BJ (cell line): ENCODE measurements at regions not wholly inside any gene's neighbourhood (a gene's known extent, or its start where the extent isn't known, plus 50 kb on each side); places are given as distances from the start of the nearest gene placed in this dataset.

ENCODE experiments used
- CTCF ChIA-PET: fragments of 350-600 bp; formaldehyde crosslinking; extraction: SDS; loops from one replicate; lab custom pipeline; 2021; ENCODE audit warnings: antibody characterized with exemption, inconsistent platforms; lab: Yijun Ruan, JAX
- POLR2A ChIA-PET: fragments of 300-600 bp; sonication (Branson Sonifier 250); formaldehyde crosslinking; extraction: SDS; loops from one replicate; lab custom pipeline; 2021; ENCODE audit warnings: antibody characterized with exemption; lab: Charles Lee
- DNase-seq: peaks from one replicate; pipeline ENCODE4 v3.0.0-alpha.2; 2011; ENCODE audit warnings: low read depth
- H3K27me3 ChIP-seq: 2 replicates; pipeline ENCODE4 v1.6.0; 2011; ENCODE audit warnings: low read length; ENCODE audit not compliant: control insufficient read depth, insufficient read depth
- H3K36me3 ChIP-seq: 2 replicates; pipeline ENCODE4 v1.5.1; 2011; ENCODE audit warnings: low read length; ENCODE audit not compliant: control insufficient read depth, insufficient read depth
- H3K4me3 ChIP-seq: 2 replicates; pipeline ENCODE4 v1.5.1; 2011; ENCODE audit warnings: low read depth, mild to moderate bottlenecking, control low read depth, low read length
- CTCF ChIP-seq: IDR thresholded peaks from 2 replicates; pipeline ENCODE4 v1.5.1; 2011; ENCODE audit warnings: low read depth, mild to moderate bottlenecking, control low read depth, inconsistent platforms, low read length, moderate library complexity; ENCODE audit not compliant: insufficient read depth

DNA sequence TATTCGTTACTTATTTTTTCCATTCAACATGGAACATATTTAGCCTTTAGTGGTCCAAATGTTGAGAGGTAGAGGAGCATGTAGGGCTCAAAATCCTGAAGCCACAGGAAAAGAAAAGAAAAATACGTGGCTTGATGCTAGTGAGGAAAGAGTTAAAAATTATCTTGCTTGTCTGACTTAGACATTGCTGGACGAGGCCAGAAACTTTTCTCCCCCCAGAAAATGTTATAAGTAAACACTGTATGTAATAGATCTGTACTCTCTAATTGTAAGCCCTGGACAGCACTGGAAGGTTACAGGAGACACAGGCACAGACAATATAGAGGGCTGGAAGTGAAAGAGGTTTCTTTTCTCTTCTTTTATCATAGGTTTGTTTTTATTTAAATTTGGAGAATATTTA is 165.6 kb downstream of the ZFP64 start:
- ChIA-PET CTCF (no interaction called here), POLR2A (no interaction called here)
- TF ChIP-seq CTCF: no peak

DNA sequence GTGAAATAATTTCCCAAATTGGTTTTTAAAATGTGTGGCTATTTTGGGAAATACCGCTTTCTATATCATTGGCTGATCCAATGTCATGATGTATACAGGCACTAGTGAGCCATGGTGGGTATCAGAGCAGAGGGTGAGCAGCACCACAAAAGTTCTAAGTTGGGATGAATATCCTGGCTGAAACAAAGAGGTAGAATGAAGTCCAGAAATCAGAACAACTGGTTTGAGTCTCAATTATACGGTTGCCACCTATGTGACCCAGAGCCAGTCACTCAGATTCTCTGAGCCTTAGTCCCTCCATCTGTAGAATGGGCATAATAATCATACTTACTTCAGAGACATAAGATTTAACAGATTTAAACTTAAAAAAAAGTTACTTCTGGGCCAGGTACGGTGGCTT is 172.3 kb downstream of the ZFP64 start:
- Histone ChIP-seq H3K27me3 (no peaks in the 10 kb centered on the region), H3K4me3 (no peak overlapping the region), H3K36me3 (no peaks in the 10 kb centered on the region)
- DNase-seq: no peak
- CTCF ChIA-PET: no interaction called here
- POLR2A ChIA-PET: no interaction called here
- no peak for TF ChIP-seq CTCF

More for the DNA sequence above, 165.6 kb downstream of the ZFP64 start:
- no peak for DNase-seq
- no peak overlapping the region for H3K4me3 ChIP-seq
- no peaks in the 10 kb centered on the region for H3K36me3 ChIP-seq
- H3K27me3 ChIP-seq: no peaks in the 10 kb centered on the region

DNA sequence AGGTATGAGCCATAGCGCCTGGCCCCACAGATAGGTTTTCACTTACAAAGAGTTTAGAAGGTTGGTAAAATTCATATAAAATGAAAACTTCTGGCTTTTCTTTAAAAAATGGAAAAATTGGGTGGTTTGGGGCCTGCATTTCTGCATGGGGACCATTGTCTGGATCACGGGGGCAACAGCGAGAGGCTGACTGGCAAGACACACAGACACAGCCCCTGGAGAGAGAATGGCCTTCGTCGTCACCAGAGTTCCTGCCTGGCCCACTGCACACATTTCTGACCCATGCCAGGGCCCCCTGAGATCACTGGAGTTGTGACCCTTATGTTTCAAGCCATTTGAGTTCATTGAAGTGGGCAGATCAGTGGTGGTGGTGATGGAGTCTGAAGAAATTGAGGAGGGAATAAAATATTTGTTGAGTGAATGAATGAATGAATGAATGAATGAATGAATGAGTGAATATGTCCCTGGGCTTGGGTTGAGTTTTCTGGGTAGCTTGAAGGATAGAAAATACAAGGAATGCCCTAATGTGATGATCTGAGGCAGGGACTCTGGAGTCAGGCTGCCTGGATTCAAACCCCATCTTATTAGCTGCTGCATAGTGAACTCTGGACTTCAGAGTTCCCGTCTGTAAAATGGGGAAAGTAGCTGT is 173.8 kb downstream of the ZFP64 start:
- ChIA-PET CTCF (no interaction called here), POLR2A (no interaction called here)
- H3K27me3 ChIP-seq: no peaks in the 10 kb centered on the region
- no peak for TF ChIP-seq CTCF
- H3K4me3 ChIP-seq: no peak overlapping the region
- no peak for DNase-seq
- no peaks in the 10 kb centered on the region for H3K36me3 ChIP-seq

- Histone ChIP-seq H3K36me3 (no peaks in the 10 kb centered on the region), H3K4me3 (no peak overlapping the region), H3K27me3 (no peaks in the 10 kb centered on the region)
- DNase-seq: no peak
- TF ChIP-seq CTCF: no peak
- ChIA-PET POLR2A (no interaction called here), CTCF (interaction anchor here (0.7 kb wide), 1 partner anchor 22 kb away, joined by 3 read pairs; no protein-coding TSS in a partner anchor)
These were observed 175.6 kb downstream of the ZFP64 start for GRCh38 chr20:52016022-52016421.

GRCh38 chr20:52015155-52015554 is 176.4 kb downstream of the ZFP64 start:
- ChIA-PET CTCF (interaction anchor here (0.7 kb wide), 1 partner anchor 21 kb away, joined by 3 read pairs; no protein-coding TSS in a partner anchor), POLR2A (no interaction called here)
- TF ChIP-seq CTCF: no peak
- no peak for DNase-seq
- no peaks in the 10 kb centered on the region for H3K27me3 ChIP-seq
- no peaks in the 10 kb centered on the region for H3K36me3 ChIP-seq
- no peak overlapping the region for H3K4me3 ChIP-seq
